Panc1 (cell line): ENCODE measurements at regions not wholly inside any gene's neighbourhood (a gene's known extent, or its start where the extent isn't known, plus 50 kb on each side); places are given as distances from the start of the nearest gene placed in this dataset.

ENCODE experiments used
- ATAC-seq: fragments of 200-7000 bp; cut with Tn5 transposase; 2 replicates; pipeline ENCODE4 v1.9.1; 2020; ENCODE audit warnings: mild to moderate bottlenecking, moderate library complexity
- BruUV-seq: library from RNA; stranded (reverse); fragments of 400-500 nt; replicated peaks from 2 replicates; lab custom pipeline; 2021; lab: Mats Ljungman, UMichigan
- CTCF ChIA-PET: fragments of 300-600 bp; sonication (Branson Sonifier 250); formaldehyde crosslinking; loops from one replicate; lab custom pipeline; 2022; ENCODE audit warnings: antibody characterized with exemption; lab: Charles Lee
- POLR2A ChIA-PET: fragments of 300-600 bp; sonication (Branson Sonifier 250); formaldehyde crosslinking; loops from one replicate; lab custom pipeline; 2022; ENCODE audit warnings: antibody characterized with exemption; lab: Charles Lee
- DNase-seq: peaks from one replicate; pipeline ENCODE4 v3.0.0-alpha.2; 2010; ENCODE audit warnings: low read depth, low spot score
- H3K27ac ChIP-seq: 2 replicates; pipeline ENCODE4 v1.5.1; 2011; ENCODE audit warnings: mild to moderate bottlenecking, low read length, inconsistent platforms
- H3K27me3 ChIP-seq: fragments of 200-500 bp; sonication (Bioruptor generic); 2 replicates; pipeline ENCODE4 v1.6.0; 2014; ENCODE audit warnings: low read length, inconsistent platforms; ENCODE audit not compliant: control insufficient read depth, insufficient read depth
- H3K36me3 ChIP-seq: fragments of 200-500 bp; sonication (Bioruptor generic); 2 replicates; pipeline ENCODE4 v1.5.1; 2014; ENCODE audit warnings: inconsistent platforms, mild to moderate bottlenecking, low read length, moderate library complexity; ENCODE audit not compliant: control insufficient read depth, insufficient read depth
- H3K4me1 ChIP-seq: 2 replicates; pipeline ENCODE4 v1.5.1; 2011; ENCODE audit warnings: inconsistent platforms, mild to moderate bottlenecking, low read length, moderate library complexity; ENCODE audit not compliant: control insufficient read depth, insufficient read depth
- H3K4me3 ChIP-seq, 2 experiments: 2 replicates each; pipeline ENCODE4 v1.5.1; 2011 to 2012; ENCODE audit warnings: low read depth in 2 of 2, low read length in 2 of 2, mild to moderate bottlenecking in 2 of 2, inconsistent platforms in 1 of 2, moderate library complexity in 1 of 2
- H3K9me3 ChIP-seq: fragments of 200-500 bp; sonication (Bioruptor generic); 2 replicates; pipeline ENCODE4 v1.5.1; 2014; ENCODE audit warnings: low read depth, mild to moderate bottlenecking, inconsistent platforms, low read length, moderate library complexity; ENCODE audit not compliant: control insufficient read depth, insufficient read depth
- CTCF ChIP-seq: fragments of 450-650 bp; IDR thresholded peaks from 2 replicates; pipeline ENCODE4 v1.5.1; 2017; ENCODE audit warnings: mild to moderate bottlenecking
- POLR2AphosphoS5 ChIP-seq: IDR thresholded peaks from 2 replicates; pipeline ENCODE4 v1.6.1; 2012; ENCODE audit warnings: mild to moderate bottlenecking, low read depth, low read length, moderate library complexity
- REST ChIP-seq, 2 experiments: IDR thresholded peaks; 2 replicates each; pipeline ENCODE4 v1.6.1; 2011 to 2012; ENCODE audit warnings: low read depth in 2 of 2, control low read depth in 1 of 2, low read length in 1 of 2, mild to moderate bottlenecking in 1 of 2, moderate library complexity in 1 of 2; ENCODE audit not compliant: insufficient read depth in 1 of 2
- SIN3A ChIP-seq: IDR thresholded peaks from 2 replicates; pipeline ENCODE4 v1.6.1; 2012; ENCODE audit warnings: low read depth, mild to moderate bottlenecking, low read length, moderate library complexity, borderline replicate concordance; ENCODE audit not compliant: insufficient read depth
- TCF7L2 ChIP-seq: IDR thresholded peaks from 2 replicates; pipeline ENCODE4 v1.6.1; 2011; ENCODE audit warnings: mild to moderate bottlenecking, low read depth, low read length, inconsistent platforms
- in situ Hi-C: cut with HindIII; loops from 2 replicates; pipeline ENCODE4 v1.10.0; 2016; ENCODE audit warnings: low sequenced_read_pairs, low pct_unique_long_range_greater_than_20kb
- intact Hi-C: fragments of 100-400 bp; cut with micrococcal nuclease; formaldehyde crosslinking; loops from one replicate; pipeline ENCODE4 v1.10.0; 2022; ENCODE audit not compliant: unreplicated experiment

GRCh38 chr5:117010574-117010973, 436.0 kb upstream of the SEMA6A start:
- Histone ChIP-seq H3K4me1 (no peaks in the 10 kb centered on the region), H3K4me3 (no peak overlapping the region), H3K27ac (no peak overlapping the region), H3K9me3 (no peaks in the 10 kb centered on the region; the same call in 1 of the 2 replicates), H3K36me3 (no peaks in the 10 kb centered on the region), H3K27me3 (no peaks in the 10 kb centered on the region)
- TF ChIP-seq POLR2AphosphoS5 (no peak), CTCF (no peak), REST (IDR thresholded peaks at IDR 0.05; ENCODE audit: insufficient read depth in 1 of 2, low read depth in 2 of 2, low read length in 1 of 2) (no peak), SIN3A (no peak), TCF7L2 (no peak)
- DNase-seq, result no peak
- no peak for ATAC-seq
- in situ Hi-C loops (no loop called here), intact Hi-C loops (no loop called here)
- ChIA-PET CTCF (no interaction called here), POLR2A (no interaction called here)
- no TSS peak for BruUV-seq

DNA sequence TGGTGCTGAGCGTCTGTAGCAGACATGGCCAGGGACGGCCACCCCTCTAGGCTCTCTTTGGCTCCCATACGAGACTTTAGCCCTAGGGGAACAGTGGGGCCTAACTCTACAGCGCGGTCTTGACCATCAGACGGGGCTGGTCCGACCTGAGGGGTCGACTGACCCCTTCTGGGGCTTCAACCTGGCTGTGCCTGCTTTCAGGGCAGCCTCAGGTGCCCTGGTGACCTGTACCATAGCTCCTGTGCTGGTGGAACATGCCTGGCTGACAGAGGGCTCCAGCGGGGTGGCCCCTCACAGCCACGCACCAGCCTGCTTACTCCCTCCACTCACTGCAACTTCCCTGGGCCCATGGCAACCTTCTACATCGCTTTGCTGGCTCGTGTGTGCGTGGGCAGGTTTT, 423.4 kb upstream of the SEMA6A start:
- ChIA-PET CTCF (no interaction called here), POLR2A (no interaction called here)
- Histone ChIP-seq H3K4me3 (no peak overlapping the region), H3K27ac (no peak overlapping the region), H3K4me1 (no peaks in the 10 kb centered on the region), H3K36me3 (no peaks in the 10 kb centered on the region), H3K27me3 (no peaks in the 10 kb centered on the region), H3K9me3 (no peaks in the 10 kb centered on the region; the same call in 1 of the 2 replicates)
- no peak for DNase-seq
- intact Hi-C loops, result no loop called here
- in situ Hi-C loops, result no loop called here
- ATAC-seq, result no peak
- TF ChIP-seq CTCF (no peak), REST (IDR thresholded peaks at IDR 0.05; ENCODE audit: insufficient read depth in 1 of 2, low read depth in 2 of 2, low read length in 1 of 2) (no peak), POLR2AphosphoS5 (no peak), TCF7L2 (no peak), SIN3A (no peak)
- BruUV-seq, result no TSS peak
